Hepatocyte (in vitro differentiated cells): ENCODE measurements at regions not wholly inside any gene's neighbourhood (a gene's known extent, or its start where the extent isn't known, plus 50 kb on each side); places are given as distances from the start of the nearest gene placed in this dataset.

ENCODE experiments used
- DNase-seq: peaks from one replicate; pipeline ENCODE4 v3.0.0-alpha.2; 2016; ENCODE audit warnings: low spot score
- H2AFZ ChIP-seq: fragments of 200-600 bp; sonication (generic); 2 replicates; pipeline ENCODE4 v1.6.0; 2016; ENCODE audit warnings: antibody characterized with exemption, mild to moderate bottlenecking
- H3K27ac ChIP-seq: fragments of 200-600 bp; sonication (generic); 2 replicates; pipeline ENCODE4 v1.5.1; 2016; ENCODE audit warnings: mild to moderate bottlenecking
- H3K27me3 ChIP-seq: fragments of 200-600 bp; sonication (generic); 2 replicates; pipeline ENCODE4 v1.6.1; 2016
- H3K36me3 ChIP-seq: fragments of 200-600 bp; sonication (generic); replicated peaks from 2 replicates; pipeline ENCODE4 v1.5.1; 2016; ENCODE audit warnings: low read depth; ENCODE audit not compliant: insufficient read depth
- H3K4me1 ChIP-seq: fragments of 200-600 bp; sonication (generic); 2 replicates; pipeline ENCODE4 v1.5.1; 2016; ENCODE audit warnings: mild to moderate bottlenecking, moderate library complexity; ENCODE audit not compliant: insufficient read depth
- H3K4me2 ChIP-seq: fragments of 200-600 bp; sonication (generic); 2 replicates; pipeline ENCODE4 v1.6.0; 2016
- H3K4me3 ChIP-seq: fragments of 200-600 bp; sonication (generic); 2 replicates; pipeline ENCODE4 v1.5.1; 2016; ENCODE audit warnings: mild to moderate bottlenecking
- H3K79me2 ChIP-seq: fragments of 200-600 bp; sonication (generic); 2 replicates; pipeline ENCODE4 v1.6.0; 2017; ENCODE audit warnings: mild to moderate bottlenecking
- H3K9me2 ChIP-seq: fragments of 200-600 bp; sonication (generic); replicated peaks from 2 replicates; pipeline ENCODE4 v1.6.0; 2017; ENCODE audit warnings: mild to moderate bottlenecking; ENCODE audit not compliant: insufficient read depth
- H3K9me3 ChIP-seq: fragments of 200-600 bp; sonication (generic); 2 replicates; pipeline ENCODE4 v1.5.1; 2016; ENCODE audit warnings: low read depth, mild to moderate bottlenecking
- H4K20me1 ChIP-seq: fragments of 200-600 bp; sonication (generic); 2 replicates; pipeline ENCODE4 v1.6.0; 2016; ENCODE audit warnings: mild to moderate bottlenecking; ENCODE audit not compliant: insufficient read depth, poor library complexity, severe bottlenecking
- CTCF ChIP-seq: fragments of 200-600 bp; sonication (generic); IDR thresholded peaks from 2 replicates; pipeline ENCODE4 v1.5.1; 2016; ENCODE audit warnings: antibody characterized with exemption, mild to moderate bottlenecking; ENCODE audit not compliant: poor library complexity
- EZH2 ChIP-seq: fragments of 200-600 bp; sonication (generic); IDR thresholded peaks from 2 replicates; pipeline ENCODE4 v1.6.1; 2016; ENCODE audit warnings: antibody characterized with exemption, mild to moderate bottlenecking, borderline replicate concordance
- EZH2phosphoT487 ChIP-seq: fragments of 200-600 bp; sonication (generic); IDR thresholded peaks from one replicate; pipeline ENCODE4 v1.6.1; 2018; ENCODE audit warnings: antibody characterized with exemption, mild to moderate bottlenecking, low read depth, moderate library complexity; ENCODE audit not compliant: unreplicated experiment, severe bottlenecking
- WGBS: methylation state at CpG from one replicate; pipeline ENCODE4 v1.1.6; 2016; ENCODE audit warnings: low lambda C conversion rate; ENCODE audit errors: missing lambda C conversion rate; 5-methylcytosine and 5-hydroxymethylcytosine counted together

- no peaks in the 10 kb centered on the region for H3K36me3 ChIP-seq
- H3K9me2 ChIP-seq: no peaks in the 10 kb centered on the region
- no peaks in the 10 kb centered on the region for H3K79me2 ChIP-seq
- WGBS: 95% methylated on average over 2 of the region's 2 CpGs
- H3K27me3 ChIP-seq: no peaks in the 10 kb centered on the region
- no peak for DNase-seq
- H2AFZ ChIP-seq: no peak overlapping the region
- H3K9me3 ChIP-seq: no peaks in the 10 kb centered on the region
- no peak for TF ChIP-seq EZH2phosphoT487
- TF ChIP-seq CTCF: no peak
- TF ChIP-seq EZH2: no peak
- no peak overlapping the region for H3K27ac ChIP-seq
- no peaks in the 10 kb centered on the region for H4K20me1 ChIP-seq
- H3K4me1 ChIP-seq: no peaks in the 10 kb centered on the region
- H3K4me2 ChIP-seq: no peak overlapping the region
- H3K4me3 ChIP-seq: no peak overlapping the region
Observed at GRCh38 chr6:22124756-22125155, 172.1 kb downstream of the PRL start.

GRCh38 chr6:22126910-22127309 lies 169.9 kb downstream of the PRL start:
- 100% methylated on average over 1 of the region's 1 CpG for WGBS
- no peak for DNase-seq
- TF ChIP-seq CTCF (no peak), EZH2phosphoT487 (no peak), EZH2 (no peak)
- H3K4me1 ChIP-seq: no peaks in the 10 kb centered on the region
- H4K20me1 ChIP-seq: no peaks in the 10 kb centered on the region
- H3K4me2 ChIP-seq: no peak overlapping the region
- no peaks in the 10 kb centered on the region for H3K36me3 ChIP-seq
- H3K27me3 ChIP-seq: no peaks in the 10 kb centered on the region
- H2AFZ ChIP-seq: no peak overlapping the region
- no peak overlapping the region for H3K4me3 ChIP-seq
- no peaks in the 10 kb centered on the region for H3K9me2 ChIP-seq
- H3K9me3 ChIP-seq: no peaks in the 10 kb centered on the region
- H3K27ac ChIP-seq: no peak overlapping the region
- no peaks in the 10 kb centered on the region for H3K79me2 ChIP-seq

- no peak for DNase-seq
- no peaks in the 10 kb centered on the region for H4K20me1 ChIP-seq
- TF ChIP-seq CTCF (no peak), EZH2phosphoT487 (no peak), EZH2 (no peak)
- 97% methylated on average over 3 of the region's 3 CpGs for WGBS
- no peak overlapping the region for H3K27ac ChIP-seq
- H3K4me1 ChIP-seq: no peaks in the 10 kb centered on the region
- H3K4me3 ChIP-seq: no peak overlapping the region
- no peaks in the 10 kb centered on the region for H3K36me3 ChIP-seq
- H3K27me3 ChIP-seq: no peaks in the 10 kb centered on the region
- no peaks in the 10 kb centered on the region for H3K9me2 ChIP-seq
- H3K79me2 ChIP-seq: no peaks in the 10 kb centered on the region
- H3K4me2 ChIP-seq: no peak overlapping the region
- no peaks in the 10 kb centered on the region for H3K9me3 ChIP-seq
- no peak overlapping the region for H2AFZ ChIP-seq
Observed at GRCh38 chr6:22129751-22130150, 167.1 kb downstream of the PRL start.

GRCh38 chr6:22132656-22133055 lies 164.2 kb downstream of the PRL start:
- TF ChIP-seq CTCF (no peak), EZH2 (no peak), EZH2phosphoT487 (no peak)
- Histone ChIP-seq H3K4me3 (no peak overlapping the region), H3K27me3 (no peaks in the 10 kb centered on the region), H3K4me1 (no peaks in the 10 kb centered on the region), H3K9me3 (no peaks in the 10 kb centered on the region), H4K20me1 (no peaks in the 10 kb centered on the region), H3K4me2 (no peak overlapping the region), H3K79me2 (no peaks in the 10 kb centered on the region), H3K27ac (no peak overlapping the region), H3K36me3 (no peaks in the 10 kb centered on the region), H2AFZ (no peak overlapping the region), H3K9me2 (no peaks in the 10 kb centered on the region)
- DNase-seq: no peak
- 89% methylated on average over 2 of the region's 2 CpGs for WGBS
